LNCAP (cell line): ENCODE measurements at regions not wholly inside any gene's neighbourhood (a gene's known extent, or its start where the extent isn't known, plus 50 kb on each side); places are given as distances from the start of the nearest gene placed in this dataset.

Source experiments
- CTCF ChIP-seq: fragments of 450-650 bp; IDR thresholded peaks from 2 replicates; pipeline ENCODE4 v1.5.1; 2017; ENCODE audit warnings: mild to moderate bottlenecking

- TF ChIP-seq CTCF = no peak
Measured at GRCh38 chr2:13110825-13111224, 394.1 kb downstream of the TRIB2 start.

- TF ChIP-seq CTCF = no peak
Measured at GRCh38 chr2:13113002-13113401, 396.3 kb downstream of the TRIB2 start.

DNA sequence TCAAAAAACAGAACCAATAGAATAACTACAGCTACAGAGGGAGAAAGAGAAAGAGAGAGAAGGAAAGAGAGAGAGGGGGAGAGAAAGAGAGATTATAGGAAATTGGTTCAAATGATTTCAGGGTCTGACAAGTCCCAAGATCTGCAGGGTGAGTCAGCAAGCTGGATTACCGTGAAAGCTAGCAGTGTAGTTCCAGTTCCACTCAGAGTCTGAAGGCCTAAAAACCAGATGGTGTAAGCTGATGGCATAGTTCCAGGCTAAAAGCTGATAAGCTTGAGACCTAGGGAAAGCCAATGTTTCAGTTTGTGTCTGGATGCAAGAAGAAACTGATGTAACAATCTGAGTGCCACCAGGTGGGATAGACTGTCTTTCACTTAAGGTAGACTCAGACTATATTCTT lies 397.7 kb downstream of the TRIB2 start:
- no peak for TF ChIP-seq CTCF

GRCh38 chr2:13115643-13116042 lies 398.9 kb downstream of the TRIB2 start:
- TF ChIP-seq CTCF = no peak

DNA sequence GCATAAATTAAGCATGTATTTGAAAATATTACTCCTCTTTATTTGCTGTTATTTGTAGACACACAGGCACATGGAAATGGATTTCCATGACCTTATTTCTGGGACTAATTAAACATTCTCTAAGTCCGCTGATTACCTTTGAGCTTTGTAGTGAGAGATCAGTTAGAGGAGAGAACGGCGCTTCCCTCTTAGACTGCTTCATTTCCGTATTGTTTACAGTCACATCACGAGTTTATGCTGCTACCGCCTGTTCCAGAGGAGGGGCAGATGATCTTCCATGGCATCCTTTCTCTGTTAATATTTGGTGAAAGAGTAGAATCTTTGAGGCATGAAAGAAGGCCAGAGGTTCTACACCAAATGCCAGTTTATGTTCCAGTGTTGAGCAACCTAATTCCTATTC lies 404.4 kb downstream of the TRIB2 start:
- TF ChIP-seq CTCF = no peak

DNA sequence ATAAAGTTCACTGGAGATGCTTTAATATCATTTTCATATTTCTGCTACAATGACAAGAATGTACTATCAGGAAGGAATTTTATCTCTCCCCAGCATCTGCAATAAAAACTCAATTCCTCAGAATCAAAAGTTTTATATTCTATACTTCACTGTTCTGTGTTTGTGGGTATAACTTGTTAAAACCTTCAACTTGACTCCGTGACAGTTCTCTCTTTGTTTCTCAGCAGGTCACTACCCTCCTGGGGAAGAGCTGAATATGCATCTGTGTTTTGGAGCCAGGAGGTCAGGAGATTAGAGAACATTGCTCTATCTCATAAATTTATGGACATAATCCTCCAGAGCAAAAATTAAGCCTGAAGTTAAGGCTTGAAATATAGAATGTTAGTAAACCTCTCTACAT lies 411.4 kb downstream of the TRIB2 start:
- TF ChIP-seq CTCF = no peak

DNA sequence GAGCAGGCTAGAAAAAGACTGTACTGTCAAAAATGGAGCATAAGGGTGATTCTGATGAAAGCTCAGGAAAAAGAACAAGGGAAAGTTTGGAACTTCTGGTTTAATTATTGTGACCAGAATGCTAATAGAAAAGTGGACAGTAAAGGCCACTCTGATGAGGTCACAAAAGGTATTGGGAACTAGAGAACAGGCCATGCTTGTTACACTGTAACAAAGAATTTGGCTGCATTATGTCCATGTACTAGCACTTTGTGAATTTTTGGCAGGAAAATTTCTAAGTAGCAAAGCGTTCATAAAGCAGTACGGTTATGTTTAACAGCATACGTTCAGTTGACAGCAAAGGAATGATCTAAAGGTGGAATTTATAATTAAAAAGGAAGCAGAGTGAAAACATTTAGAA lies 418.6 kb downstream of the TRIB2 start:
- no peak for TF ChIP-seq CTCF

GRCh38 chr2:13135856-13136255 lies 419.1 kb downstream of the TRIB2 start:
- no peak for TF ChIP-seq CTCF
